ENCODE measurements at regions not wholly inside any gene's neighbourhood (a gene's known extent, or its start where the extent isn't known, plus 50 kb on each side); places are given as distances from the start of the nearest gene placed in this dataset.

GRCh38 chr10:78817804-78818203, 251.0 kb upstream of the ZMIZ1 start:
- DNase-seq: no peak

- DNase-seq: peak; percentile 27
Observed at GRCh38 chr10:78819361-78820006, 249.3 kb upstream of the ZMIZ1 start.

- no peak for DNase-seq
Observed at GRCh38 chr10:78820007-78820362, 248.8 kb upstream of the ZMIZ1 start.

GRCh38 chr10:78821052-78821451, 247.7 kb upstream of the ZMIZ1 start:
- no peak for DNase-seq

- no peak for DNase-seq
Observed at GRCh38 chr10:78828647-78829539, 239.9 kb upstream of the ZMIZ1 start.

- no peak for DNase-seq
Observed at GRCh38 chr10:78829565-78829964, 239.2 kb upstream of the ZMIZ1 start.

GRCh38 chr10:78830062-78830975, 238.4 kb upstream of the ZMIZ1 start:
- no peak for DNase-seq

GRCh38 chr10:78830976-78831375, 237.8 kb upstream of the ZMIZ1 start:
- DNase-seq: no peak

GRCh38 chr10:78831461-78831860, 237.3 kb upstream of the ZMIZ1 start:
- no peak for DNase-seq

- no peak for DNase-seq
Observed at GRCh38 chr10:78832281-78832680, 236.5 kb upstream of the ZMIZ1 start.

- DNase-seq: no peak
Observed at GRCh38 chr10:78838141-78838657, 230.6 kb upstream of the ZMIZ1 start.

GRCh38 chr10:78843495-78843894, 225.3 kb upstream of the ZMIZ1 start:
- DNase-seq: no peak

GRCh38 chr10:78844960-78845607, 223.7 kb upstream of the ZMIZ1 start:
- DNase-seq: peak; percentile 78

GRCh38 chr10:78846071-78846470, 222.7 kb upstream of the ZMIZ1 start:
- no peak for DNase-seq

- no peak for DNase-seq
Observed at GRCh38 chr10:78846760-78847159, 222.0 kb upstream of the ZMIZ1 start.

GRCh38 chr10:78847485-78847884, 221.3 kb upstream of the ZMIZ1 start:
- DNase-seq: no peak

GRCh38 chr10:78849115-78849514, 219.7 kb upstream of the ZMIZ1 start:
- peak; percentile 71 for DNase-seq

- no peak for DNase-seq
Observed at GRCh38 chr10:78849731-78850130, 219.0 kb upstream of the ZMIZ1 start.

- DNase-seq: no peak
Observed at GRCh38 chr10:78850644-78851435, 217.9 kb upstream of the ZMIZ1 start.

GRCh38 chr10:78851647-78852046, 217.1 kb upstream of the ZMIZ1 start:
- DNase-seq: no peak

GRCh38 chr10:78852466-78853240, 216.1 kb upstream of the ZMIZ1 start:
- no peak for DNase-seq
